ENCODE measurements at regions not wholly inside any gene's neighbourhood (a gene's known extent, or its start where the extent isn't known, plus 50 kb on each side); places are given as distances from the start of the nearest gene placed in this dataset.

- no peak for TF ChIP-seq CTCF (IDR thresholded peaks at IDR 0.05)
- DNase-seq (ENCODE audit: low spot score) (no peak), ATAC-seq (ENCODE audit: low FRiP score) (no peak)
These were observed 220.4 kb upstream of the SLC35G4 start for GRCh38 chr18:11388755-11389680.

GRCh38 chr18:11387880-11388279, 221.5 kb upstream of the SLC35G4 start:
- no peak for TF ChIP-seq CTCF (IDR thresholded peaks at IDR 0.05)
- DNase-seq (ENCODE audit: low spot score) (peak; percentile 32), ATAC-seq (ENCODE audit: low FRiP score) (no peak)

DNA sequence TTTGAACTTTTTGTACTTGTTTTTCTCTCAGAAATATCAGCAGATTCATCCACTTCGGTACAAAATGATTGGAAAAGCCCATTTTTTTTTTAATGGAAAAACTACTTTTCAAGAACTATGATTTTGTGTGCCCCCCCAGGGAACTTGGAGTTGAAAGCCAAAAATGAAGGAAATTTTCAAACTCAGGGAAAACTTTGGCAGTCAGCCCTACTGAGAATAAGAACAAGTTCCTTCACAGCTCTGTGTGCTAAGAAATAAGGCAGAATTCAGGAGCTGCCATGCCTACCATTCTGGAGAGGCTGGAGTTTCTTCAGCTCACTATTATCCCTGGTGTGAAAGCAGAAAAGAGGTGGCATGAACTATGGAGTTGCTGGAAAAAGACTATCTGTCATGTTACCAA, 226.0 kb upstream of the SLC35G4 start:
- no peak for TF ChIP-seq CTCF (IDR thresholded peaks at IDR 0.05)

DNA sequence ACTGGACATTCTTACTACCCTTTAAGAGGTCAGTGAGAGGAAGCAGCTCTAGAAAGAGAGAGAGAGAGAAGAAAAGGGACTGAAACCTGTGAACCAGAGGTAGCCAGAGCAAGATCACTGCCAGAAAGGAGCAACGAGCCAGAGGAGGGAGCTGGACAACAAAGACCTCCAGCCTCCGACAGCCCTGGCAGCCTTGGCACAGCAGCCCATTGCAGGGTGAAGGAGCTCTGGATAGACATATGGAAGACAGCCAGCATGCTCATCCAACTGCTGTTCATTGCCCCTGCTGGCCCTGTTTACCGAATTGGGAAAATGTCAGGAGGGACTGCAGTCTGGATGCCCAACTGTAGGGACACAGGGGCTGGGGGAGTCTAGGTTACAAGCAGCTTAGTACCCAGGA, 228.4 kb upstream of the SLC35G4 start:
- ATAC-seq (ENCODE audit: low FRiP score) (no peak), DNase-seq (ENCODE audit: low spot score) (no peak)
- TF ChIP-seq CTCF (IDR thresholded peaks at IDR 0.05) = no peak

More for the DNA sequence above, 226.0 kb upstream of the SLC35G4 start:
- DNase-seq (ENCODE audit: low spot score) (no peak), ATAC-seq (ENCODE audit: low FRiP score) (no peak)

- DNase-seq (ENCODE audit: low spot score) (no peak), ATAC-seq (ENCODE audit: low FRiP score) (no peak)
- TF ChIP-seq CTCF (IDR thresholded peaks at IDR 0.05) = no peak
These were observed 229.7 kb upstream of the SLC35G4 start for GRCh38 chr18:11379660-11380059.

DNA sequence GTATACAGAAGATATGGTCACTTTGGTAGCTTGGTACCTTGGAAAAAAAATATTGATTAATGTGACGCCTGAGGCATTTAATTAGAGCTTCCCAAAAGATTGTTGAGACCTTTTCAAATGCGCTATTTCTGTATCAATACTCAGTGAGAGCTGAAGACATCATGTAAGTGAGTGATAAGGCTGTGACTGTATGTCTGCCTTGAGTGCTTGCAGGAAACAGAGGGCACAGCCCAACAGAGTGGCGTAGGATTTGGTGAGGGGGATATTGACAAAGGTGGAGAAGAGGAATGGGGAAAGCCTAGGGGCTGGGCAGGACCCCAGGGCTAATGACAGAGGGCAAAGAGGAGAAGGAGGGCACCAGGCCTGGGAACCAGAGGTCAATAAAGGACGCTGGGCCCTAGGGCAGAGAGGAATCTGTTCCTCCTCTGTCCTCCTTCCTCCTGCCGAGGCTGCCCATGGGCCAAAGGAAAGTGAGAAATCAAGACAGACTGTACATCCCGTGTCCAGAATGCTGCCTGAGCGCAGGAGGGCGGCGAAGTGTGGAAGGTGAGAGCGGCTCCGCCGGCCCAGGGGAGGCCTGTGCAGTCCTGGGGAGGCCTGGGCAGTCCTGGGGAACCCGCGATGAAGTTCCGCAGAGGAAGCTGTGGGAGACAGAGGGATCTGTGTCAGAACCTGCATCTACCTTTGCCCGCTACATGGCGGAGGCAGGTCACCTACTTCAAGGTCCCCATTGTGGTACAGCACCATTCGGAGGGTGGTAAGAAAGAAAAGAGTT, 228.6 kb upstream of the PIEZO2 start:
- no peak for ATAC-seq (ENCODE audit: low FRiP score)
- DNase-seq (ENCODE audit: low spot score) = no peak
- TF ChIP-seq CTCF (IDR thresholded peaks at IDR 0.05) = no peak

All from omental fat pad (tissue), 3 donors.